BLaER1 treated with 17β-estradiol and CSF1 and Interleukin-3, amounts not matched to agents 10 nM and 100 nM (cell line): ENCODE measurements at regions not wholly inside any gene's neighbourhood (a gene's known extent, or its start where the extent isn't known, plus 50 kb on each side); places are given as distances from the start of the nearest gene placed in this dataset.

Experiments
- H3K27ac ChIP-seq, 11 experiments: shearing (Covaris generic); formaldehyde crosslinking; 2 replicates each; pipeline ENCODE4 v1.8.1; 2022
- H3K27me3 ChIP-seq, 11 experiments: shearing (Covaris generic); formaldehyde crosslinking; 2 replicates each; pipeline ENCODE4 v1.8.1; 2022
- H3K36me3 ChIP-seq, 11 experiments: shearing (Covaris generic); formaldehyde crosslinking; 2 replicates each; pipeline ENCODE4 v1.8.1; 2022
- H3K4me1 ChIP-seq, 10 experiments: shearing (Covaris generic); formaldehyde crosslinking; 2 replicates each; pipeline ENCODE4 v1.8.1; 2022
- H3K4me2 ChIP-seq, 11 experiments: shearing (Covaris generic); formaldehyde crosslinking; 2 replicates each; pipeline ENCODE4 v1.8.1; 2022
- H3K4me3 ChIP-seq, 10 experiments: shearing (Covaris generic); formaldehyde crosslinking; 2 replicates each; pipeline ENCODE4 v1.8.1; 2022
- H3K9ac ChIP-seq, 11 experiments: shearing (Covaris generic); formaldehyde crosslinking; 2 replicates each; pipeline ENCODE4 v1.8.1; 2022
- H3K9me3 ChIP-seq, 11 experiments: shearing (Covaris generic); formaldehyde crosslinking; replicated peaks in 1 of 11; 2 replicates each; pipeline ENCODE4 v1.8.1; 2022
- H4K20me1 ChIP-seq, 11 experiments: shearing (Covaris generic); formaldehyde crosslinking; 2 replicates each; pipeline ENCODE4 v1.8.1; 2022
- Cebpa-rat ChIP-seq, 11 experiments: shearing (Covaris generic); IDR thresholded peaks; 2 replicates each; pipeline ENCODE4 v1.8.1; 2022

DNA sequence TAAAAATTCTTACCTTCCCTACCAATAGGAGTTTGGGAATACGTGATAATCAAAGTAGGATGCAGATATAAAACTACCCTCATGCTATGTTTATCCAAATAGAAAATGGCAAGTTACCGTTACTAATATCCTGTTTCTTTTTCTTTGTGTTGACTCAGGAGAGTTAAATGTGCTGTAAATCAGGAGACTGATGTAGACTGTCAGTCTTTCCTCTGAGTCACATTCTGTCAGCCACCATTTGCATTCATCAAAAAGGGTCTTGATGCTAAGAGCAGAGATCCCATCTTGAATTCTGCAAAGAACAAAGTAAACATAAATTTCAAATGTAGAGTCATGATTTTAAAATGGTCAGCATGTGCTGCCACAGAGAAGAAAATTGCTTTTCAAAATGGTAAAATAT, 712.8 kb downstream of the SOCS6 start:
- H3K4me3 ChIP-seq: no peak overlapping the region
- H3K27me3 ChIP-seq: no peaks in the 10 kb centered on the region
- TF ChIP-seq Cebpa-rat (IDR thresholded peaks at IDR 0.05): no peak
- no peaks in the 10 kb centered on the region for H3K36me3 ChIP-seq
- no peaks in the 10 kb centered on the region for H3K4me1 ChIP-seq
- no peak overlapping the region for H3K9ac ChIP-seq
- H3K27ac ChIP-seq: no peak overlapping the region
- no peak overlapping the region for H3K4me2 ChIP-seq
- no peaks in the 10 kb centered on the region for H4K20me1 ChIP-seq
- peaks cover 0 to 6% (median 0%) of the 10 kb centered on the region in 11 experiments; a peak in 4 of 22 replicates for H3K9me3 ChIP-seq

DNA sequence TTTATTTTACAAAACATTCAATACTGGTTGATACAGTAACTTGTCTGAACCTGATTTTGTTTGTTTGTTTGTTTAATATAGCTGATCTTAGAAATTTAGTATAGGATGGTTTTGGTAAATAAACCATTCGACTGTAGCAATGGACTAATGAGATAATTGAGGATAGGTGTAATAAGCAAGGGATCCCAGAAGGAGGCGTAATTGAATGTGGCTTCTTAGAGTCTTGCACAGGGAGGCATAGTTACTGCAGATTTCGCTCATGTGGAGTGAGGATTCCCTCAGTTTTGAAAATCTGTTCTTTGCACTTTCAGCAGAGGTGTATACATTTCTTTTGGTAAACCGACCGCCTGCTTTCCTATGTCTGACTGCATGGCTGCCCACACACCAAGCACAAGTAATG, 709.6 kb downstream of the SOCS6 start:
- H3K9ac ChIP-seq: no peak overlapping the region
- peaks cover 0 to 33% (median 0%) of the 10 kb centered on the region in 11 experiments; a peak in 6 of 22 replicates for H3K9me3 ChIP-seq
- no peaks in the 10 kb centered on the region for H4K20me1 ChIP-seq
- H3K27ac ChIP-seq: no peak overlapping the region
- H3K4me2 ChIP-seq: no peak overlapping the region
- H3K4me1 ChIP-seq: no peaks in the 10 kb centered on the region
- no peaks in the 10 kb centered on the region for H3K36me3 ChIP-seq
- no peaks in the 10 kb centered on the region for H3K27me3 ChIP-seq
- no peak overlapping the region for H3K4me3 ChIP-seq
- TF ChIP-seq Cebpa-rat (IDR thresholded peaks at IDR 0.05): no peak

DNA sequence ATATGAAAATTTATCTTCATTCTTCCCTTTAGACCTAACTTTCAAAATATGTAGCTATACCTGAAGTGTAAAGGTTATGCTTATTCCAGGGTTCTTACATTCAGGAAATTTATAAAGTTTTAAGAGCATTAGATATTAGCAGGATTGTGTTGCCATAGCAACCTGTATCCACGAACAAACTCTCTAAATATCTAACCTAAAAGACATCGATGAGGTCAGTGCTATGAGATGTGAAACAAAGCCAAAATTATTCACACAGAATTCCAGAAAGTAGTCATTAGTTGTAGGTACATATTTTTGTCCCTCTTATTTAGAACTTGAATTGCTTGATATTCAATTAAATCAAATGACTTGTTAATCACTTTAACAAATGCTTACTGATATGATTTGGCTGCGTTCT, 705.3 kb downstream of the SOCS6 start:
- no peak overlapping the region for H3K4me3 ChIP-seq
- no peaks in the 10 kb centered on the region for H3K4me1 ChIP-seq
- no peak overlapping the region for H3K27ac ChIP-seq
- TF ChIP-seq Cebpa-rat (IDR thresholded peaks at IDR 0.05): no peak
- H4K20me1 ChIP-seq: no peaks in the 10 kb centered on the region
- H3K27me3 ChIP-seq: no peaks in the 10 kb centered on the region
- peaks cover 0 to 33% (median 0%) of the 10 kb centered on the region in 11 experiments; a peak in 6 of 22 replicates for H3K9me3 ChIP-seq
- H3K36me3 ChIP-seq: no peaks in the 10 kb centered on the region
- H3K4me2 ChIP-seq: no peak overlapping the region
- H3K9ac ChIP-seq: no peak overlapping the region

DNA sequence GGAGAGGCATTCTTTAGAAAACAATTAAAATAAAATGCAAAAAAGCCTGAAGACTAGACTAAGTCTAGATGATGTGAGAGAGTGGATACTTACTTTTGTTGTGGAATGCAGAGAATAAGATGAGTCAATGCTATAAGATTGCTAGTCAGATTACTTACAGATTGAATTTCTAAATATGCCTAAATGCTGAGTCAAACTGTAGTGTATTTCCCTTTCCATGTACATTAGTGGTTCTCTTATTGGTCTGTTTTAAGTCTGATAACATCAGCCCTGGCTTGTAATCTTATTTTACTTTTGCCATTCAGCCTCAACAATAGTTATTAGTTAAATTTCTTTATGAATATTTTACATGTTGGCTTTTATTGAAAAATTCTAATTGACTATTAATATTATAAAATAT, 702.7 kb downstream of the SOCS6 start:
- Histone ChIP-seq H3K4me3 (no peak overlapping the region), H3K4me1 (no peaks in the 10 kb centered on the region), H3K36me3 (no peaks in the 10 kb centered on the region), H3K9ac (no peak overlapping the region), H3K27ac (no peak overlapping the region), H3K27me3 (no peaks in the 10 kb centered on the region), H3K9me3 (peaks cover 13 to 44% (median 19%) of the 10 kb centered on the region in 11 experiments), H3K4me2 (no peak overlapping the region), H4K20me1 (no peaks in the 10 kb centered on the region)
- no peak for TF ChIP-seq Cebpa-rat (IDR thresholded peaks at IDR 0.05)

DNA sequence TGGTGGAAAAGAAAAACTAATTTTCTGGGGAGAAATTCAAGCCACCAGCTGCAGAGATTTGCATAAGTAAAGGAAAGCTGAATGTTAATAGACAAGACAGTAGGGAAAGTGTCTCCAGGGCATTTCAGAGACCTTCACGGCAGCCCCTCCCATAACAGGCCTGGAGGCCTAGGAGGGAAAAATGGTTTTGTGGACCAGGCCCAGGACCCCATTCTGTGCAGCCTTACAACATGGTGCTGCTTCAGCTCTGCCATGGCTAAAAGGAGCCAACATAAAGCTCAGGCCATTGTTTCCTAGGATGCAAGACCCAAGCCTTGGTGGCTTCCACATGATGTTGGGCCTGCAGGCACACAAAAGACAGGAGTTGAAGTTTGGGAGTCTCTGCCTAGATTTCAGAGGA, 697.1 kb downstream of the SOCS6 start:
- no peak for TF ChIP-seq Cebpa-rat (IDR thresholded peaks at IDR 0.05)

DNA sequence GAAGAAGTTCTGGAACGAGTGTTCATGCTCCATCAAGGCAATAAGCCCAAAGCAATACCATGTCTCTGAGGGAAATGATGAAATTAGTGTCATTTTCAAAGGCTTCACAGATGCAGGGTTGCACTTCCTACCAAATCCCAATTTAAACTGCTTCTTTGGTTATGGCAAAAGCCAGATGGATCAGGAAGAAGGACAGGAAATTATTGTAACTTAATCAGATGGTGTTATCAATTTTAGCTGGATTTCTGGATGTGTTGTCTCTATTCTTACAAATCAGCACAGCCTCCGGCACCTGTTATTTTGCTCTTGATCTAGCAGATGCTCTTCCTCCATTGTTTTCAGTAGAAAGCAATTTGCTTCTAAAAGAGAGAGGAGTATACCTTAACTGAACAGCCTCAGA, 693.4 kb downstream of the SOCS6 start:
- no peaks in the 10 kb centered on the region for H4K20me1 ChIP-seq
- no peak overlapping the region for H3K9ac ChIP-seq
- no peak overlapping the region for H3K4me2 ChIP-seq
- H3K9me3 ChIP-seq: peaks cover 22 to 29% (median 25%) of the 10 kb centered on the region in 11 experiments
- H3K27me3 ChIP-seq: no peaks in the 10 kb centered on the region
- TF ChIP-seq Cebpa-rat (IDR thresholded peaks at IDR 0.05): no peak
- H3K4me3 ChIP-seq: no peak overlapping the region
- 0 out of 22 replicates have a peak, but pooled peaks cover 0 to 4% (median 0%) of the 10 kb centered on the region in 11 experiments for H3K36me3 ChIP-seq
- H3K27ac ChIP-seq: no peak overlapping the region
- no peaks in the 10 kb centered on the region for H3K4me1 ChIP-seq

More for the DNA sequence above, 697.1 kb downstream of the SOCS6 start:
- Histone ChIP-seq H3K4me1 (no peaks in the 10 kb centered on the region), H3K4me3 (no peak overlapping the region), H3K27ac (no peak overlapping the region), H4K20me1 (no peaks in the 10 kb centered on the region), H3K9me3 (peaks cover 28 to 41% (median 33%) of the 10 kb centered on the region in 11 experiments), H3K4me2 (no peak overlapping the region), H3K36me3 (0 out of 22 replicates have a peak, but pooled peaks cover 0 to 4% (median 0%) of the 10 kb centered on the region in 11 experiments), H3K9ac (no peak overlapping the region), H3K27me3 (no peaks in the 10 kb centered on the region)

DNA sequence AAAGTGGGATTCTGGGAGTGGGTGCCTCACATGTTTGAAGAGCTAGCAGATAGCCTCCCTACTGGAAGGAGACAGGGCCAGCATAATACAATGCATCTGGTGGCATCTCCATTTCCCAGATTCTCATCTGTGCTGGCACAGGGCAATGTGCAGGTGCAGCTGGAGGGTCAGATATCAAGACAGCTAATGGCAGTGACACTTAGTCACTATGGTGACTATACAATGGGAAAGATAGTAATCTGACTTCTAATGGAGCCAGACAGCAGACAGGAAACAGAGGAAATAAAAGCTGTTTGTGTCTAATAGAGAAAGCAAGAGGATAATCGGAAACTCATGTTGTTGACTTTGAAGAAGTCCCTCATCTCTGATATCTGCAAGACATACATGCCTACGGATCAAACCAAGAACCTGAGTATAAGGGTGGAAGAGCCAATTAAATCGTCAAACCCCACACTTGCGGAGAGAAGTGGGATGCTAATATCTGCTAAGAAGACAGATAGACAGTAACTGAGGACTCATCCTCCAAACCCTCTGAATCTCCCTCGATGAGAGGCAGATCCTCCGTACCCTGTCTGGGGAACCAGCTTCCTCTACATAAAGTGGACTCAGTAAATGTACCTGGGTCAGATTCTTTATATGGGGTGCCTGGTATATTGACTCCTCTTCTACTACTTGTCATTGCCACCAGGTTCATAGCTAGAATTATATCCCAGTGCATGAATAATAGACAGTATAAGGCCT, 692.7 kb downstream of the SOCS6 start:
- Histone ChIP-seq H3K27me3 (no peaks in the 10 kb centered on the region), H3K9ac (no peak overlapping the region), H3K27ac (no peak overlapping the region), H3K4me2 (no peak overlapping the region), H3K4me1 (no peaks in the 10 kb centered on the region), H3K9me3 (peaks cover 15 to 22% (median 18%) of the 10 kb centered on the region in 11 experiments), H3K4me3 (no peak overlapping the region), H3K36me3 (0 out of 22 replicates have a peak, but pooled peaks cover 0 to 4% (median 0%) of the 10 kb centered on the region in 11 experiments), H4K20me1 (no peaks in the 10 kb centered on the region)
- no peak for TF ChIP-seq Cebpa-rat (IDR thresholded peaks at IDR 0.05)

DNA sequence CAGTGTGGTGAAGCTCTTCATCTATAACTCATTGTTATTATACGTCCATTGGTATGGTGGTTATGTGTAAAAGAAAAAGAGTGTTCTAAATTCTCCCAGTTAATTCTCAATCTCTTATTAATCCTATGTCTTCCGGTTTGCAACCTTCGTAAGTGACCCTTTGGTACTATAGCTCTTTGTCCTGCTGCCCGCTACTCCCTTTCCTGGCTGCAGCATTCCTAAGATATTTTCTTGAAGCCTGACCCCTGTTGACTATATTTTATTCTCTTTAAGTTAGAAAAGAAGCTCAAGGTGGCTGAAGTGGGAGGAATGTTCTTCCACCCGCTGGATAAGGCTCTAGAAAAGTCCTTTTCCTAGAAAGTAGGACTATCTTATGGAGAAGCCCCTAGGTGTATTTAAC, 684.8 kb downstream of the SOCS6 start:
- no peaks in the 10 kb centered on the region for H3K36me3 ChIP-seq
- peaks cover 0 to 8% (median 0%) of the 10 kb centered on the region in 11 experiments; a peak in 5 of 22 replicates for H3K9me3 ChIP-seq
- no peak overlapping the region for H3K9ac ChIP-seq
- H3K4me2 ChIP-seq: no peak overlapping the region
- H3K4me1 ChIP-seq: no peaks in the 10 kb centered on the region
- no peak overlapping the region for H3K27ac ChIP-seq
- H3K27me3 ChIP-seq: no peaks in the 10 kb centered on the region
- no peak for TF ChIP-seq Cebpa-rat (IDR thresholded peaks at IDR 0.05)
- no peak overlapping the region for H3K4me3 ChIP-seq
- no peaks in the 10 kb centered on the region for H4K20me1 ChIP-seq

GRCh38 chr18:70966419-70966818, 677.6 kb downstream of the SOCS6 start:
- Histone ChIP-seq H3K9me3 (peaks cover 0 to 8% (median 0%) of the 10 kb centered on the region in 11 experiments; a peak in 5 of 22 replicates), H3K27ac (no peak overlapping the region), H4K20me1 (no peaks in the 10 kb centered on the region), H3K27me3 (no peaks in the 10 kb centered on the region), H3K4me1 (no peaks in the 10 kb centered on the region), H3K4me2 (no peak overlapping the region), H3K9ac (no peak overlapping the region), H3K36me3 (no peaks in the 10 kb centered on the region), H3K4me3 (no peak overlapping the region)
- TF ChIP-seq Cebpa-rat (IDR thresholded peaks at IDR 0.05): no peak

- H3K27me3 ChIP-seq: no peaks in the 10 kb centered on the region
- no peaks in the 10 kb centered on the region for H4K20me1 ChIP-seq
- H3K4me3 ChIP-seq: no peak overlapping the region
- no peaks in the 10 kb centered on the region for H3K9me3 ChIP-seq
- no peak overlapping the region for H3K27ac ChIP-seq
- no peaks in the 10 kb centered on the region for H3K36me3 ChIP-seq
- H3K4me2 ChIP-seq: no peak overlapping the region
- no peaks in the 10 kb centered on the region for H3K4me1 ChIP-seq
- TF ChIP-seq Cebpa-rat (IDR thresholded peaks at IDR 0.05): no peak
- H3K9ac ChIP-seq: no peak overlapping the region
Measured at GRCh38 chr18:70961939-70962338, 673.1 kb downstream of the SOCS6 start.
